Parathyroid adenoma (tissue), 2 donors: ENCODE measurements at regions not wholly inside any gene's neighbourhood (a gene's known extent, or its start where the extent isn't known, plus 50 kb on each side); places are given as distances from the start of the nearest gene placed in this dataset.

Experiments used
- H2AFZ ChIP-seq: fragments of 300-600 bp; sonication (generic); one replicate; pipeline ENCODE4 v1.7.0; 2017; ENCODE audit warnings: antibody characterized with exemption, mild to moderate bottlenecking
- H3K27ac ChIP-seq: fragments of 300-600 bp; sonication (generic); one replicate; pipeline ENCODE4 v1.7.0; 2017
- H3K27me3 ChIP-seq: fragments of 300-600 bp; sonication (generic); one replicate; pipeline ENCODE4 v1.7.0; 2017; ENCODE audit warnings: low read length; ENCODE audit not compliant: control insufficient read depth, insufficient read depth
- H3K36me3 ChIP-seq: fragments of 300-600 bp; sonication (generic); one replicate; pipeline ENCODE4 v1.7.0; 2017; ENCODE audit warnings: low read length; ENCODE audit not compliant: control insufficient read depth, insufficient read depth
- H3K4me1 ChIP-seq: fragments of 300-600 bp; sonication (generic); one replicate; pipeline ENCODE4 v1.7.0; 2017; ENCODE audit warnings: control low read depth
- H3K4me2 ChIP-seq: fragments of 300-600 bp; sonication (generic); one replicate; pipeline ENCODE4 v1.7.0; 2017; ENCODE audit warnings: low read length
- H3K4me3 ChIP-seq: fragments of 300-600 bp; sonication (generic); one replicate; pipeline ENCODE4 v1.7.0; 2017; ENCODE audit warnings: low read depth, low read length
- H3K79me2 ChIP-seq: fragments of 300-600 bp; sonication (generic); one replicate; pipeline ENCODE4 v1.7.0; 2017; ENCODE audit warnings: control low read depth
- H3K9ac ChIP-seq: fragments of 300-600 bp; sonication (generic); one replicate; pipeline ENCODE4 v1.7.0; 2017; ENCODE audit warnings: mild to moderate bottlenecking
- H3K9me3 ChIP-seq: fragments of 300-600 bp; sonication (generic); one replicate; pipeline ENCODE4 v1.7.0; 2017; ENCODE audit warnings: low read length; ENCODE audit not compliant: control insufficient read depth
- TF ChIP-seq, protein P1 (sequence below): fragments of 300-600 bp; sonication (generic); IDR thresholded peaks from one replicate; pipeline ENCODE4 v1.7.0; 2017; ENCODE audit warnings: antibody characterized with exemption, mild to moderate bottlenecking
- donor health status: primary hyperparathyroidism.

DNA sequence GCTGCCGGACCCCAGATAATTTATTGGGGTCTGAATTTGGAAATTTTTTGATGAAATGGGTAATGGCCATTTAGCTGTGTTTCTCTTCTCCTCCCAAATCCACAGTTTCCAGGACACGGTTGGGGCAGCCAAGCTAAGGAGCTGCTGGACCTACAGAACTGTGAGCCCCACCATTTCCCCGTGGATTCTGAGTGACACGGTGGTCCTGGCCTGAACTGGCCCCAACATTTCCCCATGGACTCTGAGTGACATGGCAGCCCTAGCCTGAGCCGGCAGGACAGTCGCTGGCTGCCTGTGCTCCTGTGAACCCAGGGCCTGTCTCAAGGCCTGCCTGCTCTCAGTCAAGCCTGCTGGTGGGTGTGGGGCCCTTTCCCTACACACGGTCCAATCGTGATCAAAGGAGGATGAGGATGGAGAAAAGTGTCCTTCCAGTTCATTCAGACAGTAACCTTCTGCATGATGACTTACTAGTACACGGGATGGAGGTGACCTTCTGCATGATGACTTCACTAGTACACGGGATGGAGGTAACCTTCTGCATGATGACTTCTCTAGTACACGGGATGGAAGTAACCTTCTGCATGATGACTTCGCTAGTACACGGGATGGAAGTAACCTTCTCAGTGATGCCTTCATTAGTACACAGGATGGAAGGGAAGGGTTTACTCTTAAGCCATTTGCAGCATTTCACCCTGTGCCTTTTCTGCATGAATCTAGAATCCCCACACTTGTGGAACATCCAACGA is 359.9 kb downstream of the GLRX3 start:
- H3K4me2 ChIP-seq = no peak overlapping the region
- H3K4me1 ChIP-seq = no peaks in the 10 kb centered on the region
- H3K27ac ChIP-seq = no peak overlapping the region
- no peaks in the 10 kb centered on the region for H3K9me3 ChIP-seq
- no peak overlapping the region for H2AFZ ChIP-seq
- H3K27me3 ChIP-seq = no peaks in the 10 kb centered on the region
- H3K9ac ChIP-seq = no peak overlapping the region
- no peaks in the 10 kb centered on the region for H3K79me2 ChIP-seq
- H3K36me3 ChIP-seq = no peaks in the 10 kb centered on the region
- TF ChIP-seq, protein P1, sequence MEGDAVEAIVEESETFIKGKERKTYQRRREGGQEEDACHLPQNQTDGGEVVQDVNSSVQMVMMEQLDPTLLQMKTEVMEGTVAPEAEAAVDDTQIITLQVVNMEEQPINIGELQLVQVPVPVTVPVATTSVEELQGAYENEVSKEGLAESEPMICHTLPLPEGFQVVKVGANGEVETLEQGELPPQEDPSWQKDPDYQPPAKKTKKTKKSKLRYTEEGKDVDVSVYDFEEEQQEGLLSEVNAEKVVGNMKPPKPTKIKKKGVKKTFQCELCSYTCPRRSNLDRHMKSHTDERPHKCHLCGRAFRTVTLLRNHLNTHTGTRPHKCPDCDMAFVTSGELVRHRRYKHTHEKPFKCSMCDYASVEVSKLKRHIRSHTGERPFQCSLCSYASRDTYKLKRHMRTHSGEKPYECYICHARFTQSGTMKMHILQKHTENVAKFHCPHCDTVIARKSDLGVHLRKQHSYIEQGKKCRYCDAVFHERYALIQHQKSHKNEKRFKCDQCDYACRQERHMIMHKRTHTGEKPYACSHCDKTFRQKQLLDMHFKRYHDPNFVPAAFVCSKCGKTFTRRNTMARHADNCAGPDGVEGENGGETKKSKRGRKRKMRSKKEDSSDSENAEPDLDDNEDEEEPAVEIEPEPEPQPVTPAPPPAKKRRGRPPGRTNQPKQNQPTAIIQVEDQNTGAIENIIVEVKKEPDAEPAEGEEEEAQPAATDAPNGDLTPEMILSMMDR = no peak
- no peak overlapping the region for H3K4me3 ChIP-seq

GRCh38 chr10:130497056-130498010 is 361.1 kb downstream of the GLRX3 start:
- Histone ChIP-seq H3K36me3 (no peaks in the 10 kb centered on the region), H3K4me1 (no peaks in the 10 kb centered on the region), H3K4me2 (no peak overlapping the region), H3K4me3 (no peak overlapping the region), H3K27me3 (no peaks in the 10 kb centered on the region), H3K9me3 (no peaks in the 10 kb centered on the region), H3K79me2 (no peaks in the 10 kb centered on the region), H2AFZ (no peak overlapping the region), H3K9ac (no peak overlapping the region), H3K27ac (no peak overlapping the region)
- TF ChIP-seq, protein P1 = no peak

- Histone ChIP-seq H3K27ac (no peak overlapping the region), H3K9ac (no peak overlapping the region), H2AFZ (no peak overlapping the region), H3K36me3 (no peaks in the 10 kb centered on the region), H3K27me3 (no peaks in the 10 kb centered on the region), H3K79me2 (no peaks in the 10 kb centered on the region), H3K4me2 (no peak overlapping the region), H3K4me3 (no peak overlapping the region), H3K4me1 (no peaks in the 10 kb centered on the region), H3K9me3 (no peaks in the 10 kb centered on the region)
- TF ChIP-seq, protein P1 = no peak
These were observed 361.9 kb downstream of the GLRX3 start for GRCh38 chr10:130498042-130498441.

- TF ChIP-seq, protein P1 = no peak
- no peak overlapping the region for H3K4me2 ChIP-seq
- H3K36me3 ChIP-seq = no peaks in the 10 kb centered on the region
- H2AFZ ChIP-seq = no peak overlapping the region
- no peaks in the 10 kb centered on the region for H3K27me3 ChIP-seq
- no peak overlapping the region for H3K27ac ChIP-seq
- H3K4me3 ChIP-seq = no peak overlapping the region
- H3K79me2 ChIP-seq = no peaks in the 10 kb centered on the region
- H3K9me3 ChIP-seq = no peaks in the 10 kb centered on the region
- H3K9ac ChIP-seq = no peak overlapping the region
- H3K4me1 ChIP-seq = no peaks in the 10 kb centered on the region
These were observed 362.7 kb downstream of the GLRX3 start for GRCh38 chr10:130498934-130499333.
